CMK (cell line): ENCODE measurements at regions not wholly inside any gene's neighbourhood (a gene's known extent, or its start where the extent isn't known, plus 50 kb on each side); places are given as distances from the start of the nearest gene placed in this dataset.

Experiments used
- DNase-seq: peaks from one replicate; pipeline ENCODE4 v3.0.0-alpha.2; 2010; ENCODE audit warnings: low read depth

- no peak for DNase-seq
Measured at GRCh38 chr2:238599549-238600505, 173.1 kb downstream of the ASB1 start.

- no peak for DNase-seq
Measured at GRCh38 chr2:238600506-238601432, 174.0 kb downstream of the ASB1 start.

GRCh38 chr2:238601433-238602222, 174.9 kb downstream of the ASB1 start:
- DNase-seq, result no peak

- no peak for DNase-seq
Measured at GRCh38 chr2:238602223-238602960, 175.7 kb downstream of the ASB1 start.

GRCh38 chr2:238603596-238603995, 176.9 kb downstream of the ASB1 start:
- no peak for DNase-seq

- no peak for DNase-seq
Measured at GRCh38 chr2:238606311-238606710, 179.6 kb downstream of the ASB1 start.

- no peak for DNase-seq
Measured at GRCh38 chr2:238613610-238614009, 186.9 kb downstream of the ASB1 start.

GRCh38 chr2:238614376-238614775, 187.6 kb downstream of the ASB1 start:
- no peak for DNase-seq

- no peak for DNase-seq
Measured at GRCh38 chr2:238615187-238615586, 188.5 kb downstream of the ASB1 start.

- no peak for DNase-seq
Measured at GRCh38 chr2:238616681-238617080, 190.0 kb downstream of the ASB1 start.

GRCh38 chr2:238618494-238619283, 192.0 kb downstream of the ASB1 start:
- DNase-seq, result peak; percentile 25

- no peak for DNase-seq
Measured at GRCh38 chr2:238627899-238628298, 201.2 kb downstream of the ASB1 start.

GRCh38 chr2:238629064-238629463, 202.3 kb downstream of the ASB1 start:
- no peak for DNase-seq

- no peak for DNase-seq
Measured at GRCh38 chr2:238631491-238632180, 204.9 kb downstream of the ASB1 start.

GRCh38 chr2:238632181-238633060, 205.7 kb downstream of the ASB1 start:
- DNase-seq, result no peak

- DNase-seq, result no peak
Measured at GRCh38 chr2:238633426-238634328, 206.9 kb downstream of the ASB1 start.

- no peak for DNase-seq
Measured at GRCh38 chr2:238634701-238635357, 208.1 kb downstream of the ASB1 start.
